Tibial nerve (tissue), 4 donors: ENCODE measurements at regions not wholly inside any gene's neighbourhood (a gene's known extent, or its start where the extent isn't known, plus 50 kb on each side); places are given as distances from the start of the nearest gene placed in this dataset.

Experiments
- DNase-seq, 2 donors: peaks; one replicate each; pipeline ENCODE4 v3.0.0-alpha.2; 2019; ENCODE audit warnings: low spot score in 2 of 2
- H3K27ac ChIP-seq, 4 donors: fragments of 200-600 bp; sonication (generic) in 3 of 4; one replicate each; pipeline ENCODE4 v1.5.1; 2017 to 2019; ENCODE audit warnings: mild to moderate bottlenecking in 1 of 4
- H3K27me3 ChIP-seq, 2 donors: fragments of 200-600 bp; sonication (generic) in 1 of 2; one replicate each; pipeline versions ENCODE4 v1.5.1 to v1.6.0; 2017 to 2019
- H3K36me3 ChIP-seq, 3 donors: fragments of 200-600 bp; sonication (generic); one replicate each; pipeline ENCODE4 v1.5.1; 2018 to 2019
- H3K4me1 ChIP-seq, 4 donors: fragments of 200-600 bp; sonication (generic) in 3 of 4; one replicate each; pipeline ENCODE4 v1.5.1; 2017 to 2019
- H3K4me3 ChIP-seq, 4 donors: fragments of 200-600 bp; sonication (generic) in 3 of 4; one replicate each; pipeline ENCODE4 v1.5.1; 2017 to 2019; ENCODE audit warnings: mild to moderate bottlenecking in 1 of 4, moderate library complexity in 1 of 4
- H3K9me3 ChIP-seq, 4 donors: fragments of 200-600 bp; sonication (generic) in 3 of 4; one replicate each; pipeline ENCODE4 v1.5.1; 2017 to 2019
- CTCF ChIP-seq, 5 experiments: fragments of 200-600 bp in 3 of 5; fragments of 450-650 bp in 2 of 5; sonication (generic) in 3 of 5; IDR thresholded peaks; one replicate each; pipeline ENCODE4 v1.5.1; 2016 to 2019; ENCODE audit warnings: antibody characterized with exemption in 5 of 5, mild to moderate bottlenecking in 3 of 5, moderate library complexity in 2 of 5
- EP300 ChIP-seq, 2 donors: sonication (generic); formaldehyde crosslinking; IDR thresholded peaks; one replicate each; pipeline ENCODE4 v1.6.1; 2017; ENCODE audit warnings: antibody characterized with exemption in 2 of 2, mild to moderate bottlenecking in 1 of 2
- POLR2A ChIP-seq, 2 donors: fragments of 450-650 bp; IDR thresholded peaks; one replicate each; pipeline ENCODE4 v1.6.1; 2017; ENCODE audit warnings: antibody characterized with exemption in 2 of 2, mild to moderate bottlenecking in 2 of 2, moderate library complexity in 2 of 2
- WGBS, 2 donors: methylation state at CpG; one replicate each; pipeline ENCODE4 v1.1.5; 2018; 5-methylcytosine and 5-hydroxymethylcytosine counted together

- Histone ChIP-seq H3K4me3 (no peak overlapping the region), H3K4me1 (no peaks in the 10 kb centered on the region), H3K9me3 (no peaks in the 10 kb centered on the region), H3K36me3 (no peaks in the 10 kb centered on the region), H3K27me3 (no peaks in the 10 kb centered on the region), H3K27ac (no peak overlapping the region)
- DNase-seq, result no peak
- TF ChIP-seq POLR2A (IDR thresholded peaks at IDR 0.05), result no peak
- no peak for TF ChIP-seq EP300 (IDR thresholded peaks at IDR 0.05)
- no peak for TF ChIP-seq CTCF (IDR thresholded peaks at IDR 0.05)
Observed at GRCh38 chr7:52764492-52765169, 270.8 kb upstream of the POM121L12 start.

- Histone ChIP-seq H3K36me3 (no peaks in the 10 kb centered on the region), H3K9me3 (no peaks in the 10 kb centered on the region), H3K27ac (no peak overlapping the region), H3K4me3 (no peak overlapping the region), H3K27me3 (no peaks in the 10 kb centered on the region), H3K4me1 (no peaks in the 10 kb centered on the region)
- TF ChIP-seq POLR2A (IDR thresholded peaks at IDR 0.05), result no peak
- no peak for TF ChIP-seq EP300 (IDR thresholded peaks at IDR 0.05)
- TF ChIP-seq CTCF (IDR thresholded peaks at IDR 0.05), result no peak
- DNase-seq, result no peak
- 50 to 67% methylated on average over 1 of the region's 1 CpG for WGBS, 2 donors
Observed at GRCh38 chr7:52758356-52758755, 277.1 kb upstream of the POM121L12 start.

- 83 to 91% methylated on average over 12 of the region's 12 CpGs for WGBS, 2 donors
Observed at GRCh38 chr7:52753855-52754254, 281.6 kb upstream of the POM121L12 start.

GRCh38 chr7:52752891-52753290, 282.5 kb upstream of the POM121L12 start:
- Histone ChIP-seq H3K9me3 (no peaks in the 10 kb centered on the region), H3K27me3 (no peaks in the 10 kb centered on the region), H3K36me3 (no peaks in the 10 kb centered on the region), H3K27ac (no peak overlapping the region), H3K4me3 (no peak overlapping the region), H3K4me1 (no peaks in the 10 kb centered on the region)
- DNase-seq, result no peak
- no peak for TF ChIP-seq CTCF (IDR thresholded peaks at IDR 0.05)
- no peak for TF ChIP-seq POLR2A (IDR thresholded peaks at IDR 0.05)
- no peak for TF ChIP-seq EP300 (IDR thresholded peaks at IDR 0.05)
- WGBS, 2 donors, result 69 to 73% methylated on average over 4 of the region's 4 CpGs

More at GRCh38 chr7:52753855-52754254, 281.6 kb upstream of the POM121L12 start:
- TF ChIP-seq EP300 (IDR thresholded peaks at IDR 0.05) (no peak), POLR2A (IDR thresholded peaks at IDR 0.05) (no peak), CTCF (IDR thresholded peaks at IDR 0.05) (no peak)
- H3K4me1 ChIP-seq, result no peaks in the 10 kb centered on the region
- no peak overlapping the region for H3K27ac ChIP-seq
- no peaks in the 10 kb centered on the region for H3K36me3 ChIP-seq
- no peak for DNase-seq
- no peaks in the 10 kb centered on the region for H3K9me3 ChIP-seq
- no peak overlapping the region for H3K4me3 ChIP-seq
- H3K27me3 ChIP-seq, result no peaks in the 10 kb centered on the region

GRCh38 chr7:52749880-52750279, 285.6 kb upstream of the POM121L12 start:
- DNase-seq, result no peak
- H3K36me3 ChIP-seq, result no peaks in the 10 kb centered on the region
- no peak overlapping the region for H3K27ac ChIP-seq
- 55 to 57% methylated on average over 4 of the region's 4 CpGs for WGBS, 2 donors
- TF ChIP-seq CTCF (IDR thresholded peaks at IDR 0.05), result no peak
- no peak for TF ChIP-seq EP300 (IDR thresholded peaks at IDR 0.05)
- no peak for TF ChIP-seq POLR2A (IDR thresholded peaks at IDR 0.05)
- no peaks in the 10 kb centered on the region for H3K27me3 ChIP-seq
- H3K4me3 ChIP-seq, result no peak overlapping the region
- H3K9me3 ChIP-seq, result no peaks in the 10 kb centered on the region
- no peaks in the 10 kb centered on the region for H3K4me1 ChIP-seq
